AG09319 (cell line): ENCODE measurements at regions not wholly inside any gene's neighbourhood (a gene's known extent, or its start where the extent isn't known, plus 50 kb on each side); places are given as distances from the start of the nearest gene placed in this dataset.

ENCODE experiments used
- DNase-seq: peaks from one replicate; pipeline ENCODE4 v3.0.0-alpha.2; 2010; ENCODE audit warnings: low read depth; ENCODE audit errors: extremely low read depth
- TF ChIP-seq, protein P1 (sequence below): IDR thresholded peaks from 2 replicates; pipeline ENCODE4 v1.5.1; 2011; ENCODE audit warnings: low read depth, mild to moderate bottlenecking, inconsistent platforms, low read length, moderate library complexity

DNA sequence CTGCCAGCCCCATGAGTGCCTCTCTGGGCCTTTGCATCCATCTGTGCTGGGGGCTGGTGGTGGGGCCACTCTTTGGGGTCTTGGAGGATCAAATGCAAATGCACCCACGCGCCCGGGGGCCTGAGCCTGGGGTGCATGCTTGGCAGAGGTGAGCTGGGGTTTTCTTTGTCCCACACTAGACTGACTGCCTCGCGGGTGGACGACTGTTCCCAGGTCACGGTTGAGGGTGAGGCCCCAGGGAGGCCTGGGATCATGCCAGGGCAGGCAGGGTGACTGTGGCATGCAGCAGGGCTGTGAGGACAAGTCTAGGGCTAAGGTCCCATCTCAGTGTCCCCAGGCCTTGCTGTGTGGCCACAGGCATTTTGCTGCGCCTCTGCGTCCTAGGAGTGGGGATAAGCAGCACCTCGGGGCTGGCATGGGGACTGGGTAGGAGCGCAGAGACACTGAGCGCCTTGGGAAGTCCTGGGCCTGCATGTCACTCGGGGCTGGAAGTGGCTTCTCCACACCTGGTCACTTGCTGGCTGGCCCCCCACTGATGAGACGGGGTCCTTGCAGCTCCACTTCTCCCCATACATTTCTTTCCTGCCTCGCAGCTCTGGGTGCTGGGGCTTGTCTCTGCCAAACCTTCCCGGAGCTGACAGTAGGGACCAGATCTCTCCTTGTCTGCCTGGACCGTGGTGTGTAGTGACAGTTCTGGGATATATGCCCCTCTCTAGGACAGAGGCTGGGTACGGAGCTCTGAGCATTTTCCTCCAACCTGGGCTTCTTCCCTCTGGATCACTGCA, 133.1 kb downstream of the CTTN start:
- TF ChIP-seq, protein P1, sequence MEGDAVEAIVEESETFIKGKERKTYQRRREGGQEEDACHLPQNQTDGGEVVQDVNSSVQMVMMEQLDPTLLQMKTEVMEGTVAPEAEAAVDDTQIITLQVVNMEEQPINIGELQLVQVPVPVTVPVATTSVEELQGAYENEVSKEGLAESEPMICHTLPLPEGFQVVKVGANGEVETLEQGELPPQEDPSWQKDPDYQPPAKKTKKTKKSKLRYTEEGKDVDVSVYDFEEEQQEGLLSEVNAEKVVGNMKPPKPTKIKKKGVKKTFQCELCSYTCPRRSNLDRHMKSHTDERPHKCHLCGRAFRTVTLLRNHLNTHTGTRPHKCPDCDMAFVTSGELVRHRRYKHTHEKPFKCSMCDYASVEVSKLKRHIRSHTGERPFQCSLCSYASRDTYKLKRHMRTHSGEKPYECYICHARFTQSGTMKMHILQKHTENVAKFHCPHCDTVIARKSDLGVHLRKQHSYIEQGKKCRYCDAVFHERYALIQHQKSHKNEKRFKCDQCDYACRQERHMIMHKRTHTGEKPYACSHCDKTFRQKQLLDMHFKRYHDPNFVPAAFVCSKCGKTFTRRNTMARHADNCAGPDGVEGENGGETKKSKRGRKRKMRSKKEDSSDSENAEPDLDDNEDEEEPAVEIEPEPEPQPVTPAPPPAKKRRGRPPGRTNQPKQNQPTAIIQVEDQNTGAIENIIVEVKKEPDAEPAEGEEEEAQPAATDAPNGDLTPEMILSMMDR, result no peak
- no peak for DNase-seq

DNA sequence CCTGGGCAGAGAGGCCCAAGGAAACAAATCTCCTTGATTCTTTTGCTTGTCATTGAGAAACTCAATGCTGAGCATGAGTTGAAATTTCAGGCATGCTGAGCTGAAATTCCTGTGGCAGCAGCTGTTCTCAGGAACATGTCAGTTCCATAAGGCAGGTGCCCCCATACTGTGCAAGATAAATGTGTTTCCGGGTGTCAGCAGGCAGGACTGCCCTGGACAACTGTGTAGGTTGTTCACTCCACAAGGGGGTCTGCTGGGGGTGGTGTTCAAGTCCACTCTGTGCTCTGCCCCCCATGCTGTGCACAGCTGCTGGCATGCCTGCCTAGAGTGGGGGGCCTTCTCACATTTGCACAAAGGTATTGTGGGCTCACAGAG, 133.7 kb downstream of the CTTN start:
- no peak for DNase-seq
- TF ChIP-seq, protein P1, result no peak

DNA sequence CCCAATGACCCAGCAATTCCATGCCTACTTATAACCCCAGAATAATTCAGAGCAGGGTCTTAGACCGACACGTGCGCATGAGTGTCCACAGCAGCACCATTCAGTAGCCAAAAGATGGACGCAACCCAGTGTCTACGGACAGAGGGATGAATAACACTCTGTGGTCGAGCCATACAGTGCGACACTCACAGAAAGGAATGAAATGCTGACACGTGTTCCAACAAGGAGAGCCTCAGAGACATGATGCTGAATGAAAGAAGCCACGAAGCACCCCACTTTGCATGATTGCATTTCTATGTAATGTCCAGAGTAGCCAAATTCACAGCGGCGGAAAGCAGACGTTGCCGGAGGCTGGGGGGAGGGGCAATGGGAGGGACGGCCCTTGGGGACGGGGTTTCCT, 134.4 kb downstream of the CTTN start:
- TF ChIP-seq, protein P1, result no peak
- no peak for DNase-seq

DNA sequence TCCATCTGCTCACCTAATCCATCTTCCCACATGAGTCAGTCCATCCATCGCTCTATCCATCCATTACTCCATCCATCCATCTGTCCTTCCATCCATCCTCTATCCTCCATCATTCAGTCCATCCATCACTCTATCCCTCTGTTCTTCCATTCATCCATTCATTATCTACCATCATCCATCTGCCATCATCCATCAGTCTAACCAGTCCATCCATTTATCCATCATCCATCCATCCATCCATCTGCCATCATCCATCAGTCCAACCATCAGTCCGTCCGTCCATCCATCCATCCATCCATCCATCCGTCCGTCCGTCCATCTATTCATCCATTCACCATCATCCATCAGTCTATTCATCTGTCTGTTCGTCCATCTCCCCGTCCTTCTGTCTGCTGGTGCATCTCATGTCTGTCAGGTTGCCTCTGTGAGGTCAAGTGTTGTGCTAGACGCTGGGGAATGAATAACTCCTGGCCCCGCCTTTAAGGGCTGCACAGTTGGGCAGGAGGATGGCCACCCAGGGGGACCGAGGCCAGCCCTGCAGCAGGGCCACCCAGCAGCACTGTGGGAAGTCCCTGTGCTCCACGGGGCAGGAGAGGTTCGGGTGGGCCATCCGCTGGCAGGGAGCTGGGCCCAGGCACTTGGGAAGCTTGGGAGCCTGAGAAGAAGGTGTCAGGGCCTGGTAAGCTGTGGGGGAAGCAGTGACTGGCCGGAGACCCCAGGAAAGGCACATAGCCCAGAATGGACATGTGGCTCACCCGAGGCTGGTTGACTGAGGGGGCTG, 137.1 kb downstream of the CTTN start:
- TF ChIP-seq, protein P1, result no peak
- DNase-seq, result no peak

DNA sequence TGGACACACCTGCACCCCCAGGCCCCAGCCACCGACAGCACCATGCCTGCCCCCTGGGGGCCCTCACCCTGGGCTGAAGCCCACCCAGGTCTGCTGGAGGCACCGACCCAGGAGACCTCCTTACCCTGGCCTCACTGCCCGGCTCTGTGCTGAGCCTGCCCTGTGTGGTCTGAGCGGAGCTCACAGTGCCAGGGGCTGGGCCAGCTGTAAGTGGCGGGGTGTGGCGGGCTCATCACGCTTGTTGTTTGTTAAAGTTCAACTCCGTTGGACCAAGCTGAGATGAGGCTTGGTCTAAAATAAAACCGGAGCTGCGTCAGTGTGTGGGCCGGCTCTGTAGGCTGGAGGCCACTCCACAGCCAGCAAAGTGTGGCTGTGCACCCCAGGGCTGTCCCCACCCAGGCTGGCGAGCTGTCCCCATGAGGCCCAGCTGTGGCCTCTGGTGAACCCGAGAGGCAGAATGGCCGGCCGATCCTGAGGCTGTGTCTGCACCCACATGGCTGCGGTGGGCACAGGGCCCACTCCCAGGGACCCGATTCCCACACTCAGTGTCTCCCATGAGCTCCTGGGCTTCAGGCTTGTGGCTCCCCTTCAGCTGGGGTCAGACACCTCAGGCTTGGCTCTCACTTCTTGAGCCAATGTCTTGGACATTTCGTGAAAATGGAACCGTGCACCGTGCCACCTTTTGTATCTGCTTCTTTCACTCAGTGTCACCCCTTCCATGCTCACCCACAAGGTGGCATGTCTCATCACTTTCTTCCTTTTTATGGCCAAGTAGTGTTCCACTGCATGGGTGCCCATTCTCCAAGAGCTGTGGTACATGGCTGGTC, 137.9 kb downstream of the CTTN start:
- DNase-seq, result no peak
- TF ChIP-seq, protein P1, result no peak

DNA sequence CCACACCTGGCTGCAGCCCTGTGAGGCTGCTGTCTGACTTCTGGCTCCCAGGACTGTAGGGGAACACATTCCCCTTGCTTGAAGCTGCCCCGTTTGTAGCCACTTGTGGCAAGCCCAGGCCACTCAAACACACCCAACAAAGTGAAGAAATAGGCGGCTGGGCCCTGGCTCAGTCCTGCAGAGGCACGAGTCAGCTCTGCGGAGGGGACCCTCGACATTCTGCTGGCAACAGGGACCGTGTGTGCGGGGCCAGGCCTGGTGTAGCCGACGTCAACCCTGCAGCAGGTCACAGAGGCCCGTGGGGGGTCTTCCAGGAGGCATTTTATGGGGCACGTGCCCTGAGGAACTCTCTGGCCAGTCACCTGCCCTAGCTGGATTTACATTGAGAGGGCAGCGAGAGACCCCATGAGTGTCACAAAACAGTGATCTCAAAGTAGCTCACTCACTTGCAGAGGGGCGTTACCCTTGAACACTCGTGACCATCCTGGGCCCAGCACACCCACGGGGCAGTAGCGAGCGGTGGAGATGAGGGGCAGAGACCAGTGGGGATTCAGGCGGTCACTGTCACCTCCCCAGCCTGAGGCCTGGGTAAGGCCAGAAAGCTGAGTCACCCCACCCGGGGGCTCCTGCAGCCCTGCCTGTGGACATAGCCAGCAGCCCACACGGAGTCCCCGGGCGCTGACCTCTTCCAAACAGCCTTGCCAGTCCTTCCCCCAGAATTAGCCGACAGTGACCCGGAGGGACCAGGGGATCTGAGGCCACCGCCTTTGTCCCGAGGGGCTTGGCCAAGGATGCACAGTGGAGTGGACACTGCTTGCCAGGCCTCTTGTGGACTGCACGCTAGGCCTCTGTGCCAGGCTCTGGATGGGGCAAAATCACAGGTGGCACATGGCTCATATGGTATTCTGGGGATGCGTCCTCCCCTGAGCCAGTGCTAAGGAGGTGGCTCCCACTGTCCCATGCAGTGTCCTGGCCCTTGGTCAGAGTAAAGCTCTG, 139.5 kb downstream of the CTTN start:
- DNase-seq, result no peak
- TF ChIP-seq, protein P1, result no peak
